ENCODE measurements at regions not wholly inside any gene's neighbourhood (a gene's known extent, or its start where the extent isn't known, plus 50 kb on each side); places are given as distances from the start of the nearest gene placed in this dataset.

DNA sequence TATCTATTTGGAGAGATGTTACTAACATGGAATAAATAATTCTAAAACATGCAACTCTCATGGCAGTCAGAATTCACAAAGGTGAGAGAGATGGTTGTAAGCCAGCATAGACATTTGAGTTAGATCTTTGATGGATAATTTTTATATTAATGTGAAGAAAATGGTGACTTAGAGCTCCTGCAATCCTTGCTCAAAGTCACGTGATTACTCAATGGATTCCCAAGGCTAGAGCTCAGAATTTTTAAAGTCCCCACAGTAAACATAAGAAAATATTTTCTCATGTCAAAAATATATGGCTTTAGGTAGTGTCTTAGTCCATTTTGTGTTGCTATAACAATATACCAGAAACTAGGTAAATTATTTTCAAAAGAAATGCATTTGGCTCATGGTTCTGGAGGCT is 281.5 kb upstream of the PRKD1 start:
- DNase-seq (ENCODE audit: low read depth in 1 of 2, low spot score in 1 of 2): no peak

DNA sequence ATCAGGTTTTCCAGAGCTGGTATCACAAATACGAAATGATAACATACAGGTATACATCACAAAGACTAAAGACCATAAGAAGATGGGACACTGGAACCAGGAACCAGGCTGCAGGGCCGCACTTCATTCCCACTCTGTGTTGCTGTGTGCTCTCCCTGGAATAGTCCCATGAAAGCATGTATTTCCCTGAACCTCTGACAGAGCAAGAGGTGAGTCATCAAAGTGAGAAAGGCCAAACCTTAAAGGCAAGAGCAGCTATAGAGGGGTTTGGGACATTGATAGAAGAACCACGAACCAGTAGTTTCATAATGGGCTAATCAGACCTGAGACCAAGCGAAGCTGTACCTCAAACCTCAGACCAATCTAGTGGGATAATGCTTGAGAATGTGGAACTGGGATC is 283.0 kb upstream of the PRKD1 start:
- no peaks in the 10 kb centered on the region for H3K36me3 ChIP-seq
- TF ChIP-seq, protein P1, sequence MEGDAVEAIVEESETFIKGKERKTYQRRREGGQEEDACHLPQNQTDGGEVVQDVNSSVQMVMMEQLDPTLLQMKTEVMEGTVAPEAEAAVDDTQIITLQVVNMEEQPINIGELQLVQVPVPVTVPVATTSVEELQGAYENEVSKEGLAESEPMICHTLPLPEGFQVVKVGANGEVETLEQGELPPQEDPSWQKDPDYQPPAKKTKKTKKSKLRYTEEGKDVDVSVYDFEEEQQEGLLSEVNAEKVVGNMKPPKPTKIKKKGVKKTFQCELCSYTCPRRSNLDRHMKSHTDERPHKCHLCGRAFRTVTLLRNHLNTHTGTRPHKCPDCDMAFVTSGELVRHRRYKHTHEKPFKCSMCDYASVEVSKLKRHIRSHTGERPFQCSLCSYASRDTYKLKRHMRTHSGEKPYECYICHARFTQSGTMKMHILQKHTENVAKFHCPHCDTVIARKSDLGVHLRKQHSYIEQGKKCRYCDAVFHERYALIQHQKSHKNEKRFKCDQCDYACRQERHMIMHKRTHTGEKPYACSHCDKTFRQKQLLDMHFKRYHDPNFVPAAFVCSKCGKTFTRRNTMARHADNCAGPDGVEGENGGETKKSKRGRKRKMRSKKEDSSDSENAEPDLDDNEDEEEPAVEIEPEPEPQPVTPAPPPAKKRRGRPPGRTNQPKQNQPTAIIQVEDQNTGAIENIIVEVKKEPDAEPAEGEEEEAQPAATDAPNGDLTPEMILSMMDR (IDR thresholded peaks at IDR 0.05; ENCODE audit: low read depth, low read length): no peak
- H3K4me1 ChIP-seq (ENCODE audit: low read depth): no peaks in the 10 kb centered on the region
- DNase-seq (ENCODE audit: low read depth in 1 of 2, low spot score in 1 of 2): peak in 1 of 2 donors; percentile 35
- H3K27ac ChIP-seq: no peak overlapping the region
- H3K27me3 ChIP-seq: no peaks in the 10 kb centered on the region
- H3K4me3 ChIP-seq: no peak overlapping the region
- H3K9me3 ChIP-seq (ENCODE audit: low read depth): no peaks in the 10 kb centered on the region

More for the DNA sequence above, 281.5 kb upstream of the PRKD1 start:
- H3K4me3 ChIP-seq: no peak overlapping the region
- TF ChIP-seq, protein P1 (IDR thresholded peaks at IDR 0.05; ENCODE audit: low read depth, low read length): no peak
- H3K36me3 ChIP-seq: no peaks in the 10 kb centered on the region
- H3K27ac ChIP-seq: no peak overlapping the region
- H3K4me1 ChIP-seq (ENCODE audit: low read depth): no peaks in the 10 kb centered on the region
- H3K9me3 ChIP-seq (ENCODE audit: low read depth): no peaks in the 10 kb centered on the region
- no peaks in the 10 kb centered on the region for H3K27me3 ChIP-seq

DNA sequence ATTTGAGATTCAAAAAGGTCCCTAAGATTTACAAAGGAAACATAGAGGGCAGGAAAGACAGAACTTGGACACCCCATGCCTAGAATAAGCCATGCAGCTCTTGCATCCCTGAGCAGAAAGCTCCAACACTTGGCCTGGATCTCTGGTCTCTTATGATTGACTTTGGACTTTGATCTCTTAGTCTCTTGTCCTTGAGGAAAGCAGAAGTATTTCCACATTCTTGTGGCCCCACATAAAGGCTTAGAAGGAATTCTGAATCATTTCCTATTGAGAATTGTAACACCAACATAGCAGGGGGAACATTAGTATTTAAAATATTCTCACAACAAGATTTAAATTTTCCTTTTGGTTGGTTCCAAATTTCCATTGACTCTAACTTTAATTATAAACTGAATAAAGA is 283.7 kb upstream of the PRKD1 start:
- H3K4me1 ChIP-seq (ENCODE audit: low read depth): no peaks in the 10 kb centered on the region
- H3K9me3 ChIP-seq (ENCODE audit: low read depth): no peaks in the 10 kb centered on the region
- H3K36me3 ChIP-seq: no peaks in the 10 kb centered on the region
- peak in 1 of 2 donors; percentile 58 for DNase-seq (ENCODE audit: low read depth in 1 of 2, low spot score in 1 of 2)
- no peaks in the 10 kb centered on the region for H3K27me3 ChIP-seq
- H3K4me3 ChIP-seq: no peak overlapping the region
- TF ChIP-seq, protein P1 (IDR thresholded peaks at IDR 0.05; ENCODE audit: low read depth, low read length): no peak
- no peak overlapping the region for H3K27ac ChIP-seq

- TF ChIP-seq, protein P1 (IDR thresholded peaks at IDR 0.05; ENCODE audit: low read depth, low read length): no peak
- Histone ChIP-seq H3K4me3 (no peak overlapping the region), H3K36me3 (no peaks in the 10 kb centered on the region), H3K4me1 (ENCODE audit: low read depth) (no peaks in the 10 kb centered on the region), H3K9me3 (ENCODE audit: low read depth) (no peaks in the 10 kb centered on the region), H3K27me3 (no peaks in the 10 kb centered on the region), H3K27ac (no peak overlapping the region)
- peak in 1 of 2 donors; percentile 39 for DNase-seq (ENCODE audit: low read depth in 1 of 2, low spot score in 1 of 2)
Measured at GRCh38 chr14:30214014-30214413, 286.4 kb upstream of the PRKD1 start.

DNA sequence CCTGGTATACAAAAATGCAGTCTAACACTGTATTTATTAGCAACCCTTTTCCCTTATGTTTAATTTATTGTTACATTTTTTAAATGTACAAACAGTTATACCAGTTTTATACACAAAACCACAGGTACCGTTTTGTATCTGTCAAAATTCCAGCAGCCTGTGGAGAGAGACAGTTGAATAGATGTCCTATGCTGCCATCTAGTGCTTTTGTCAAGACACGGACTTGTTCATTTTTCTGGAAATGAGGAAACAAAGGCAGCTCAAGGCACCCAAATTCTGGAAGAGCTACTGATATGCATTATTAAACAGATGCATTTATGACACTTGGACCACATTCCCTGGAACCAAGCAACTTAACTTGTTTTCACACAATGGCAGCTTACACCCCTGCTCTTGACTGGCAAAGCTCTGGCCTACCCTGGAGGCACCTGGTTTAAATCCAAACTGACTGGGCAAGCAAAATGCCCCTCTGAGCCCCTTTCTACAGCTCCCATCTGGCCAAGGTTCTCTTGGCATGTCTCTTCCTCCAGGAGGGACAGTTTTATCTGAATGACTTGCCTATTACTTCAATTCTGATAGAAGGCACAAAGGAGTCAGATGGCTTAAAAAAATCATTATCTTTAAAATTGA is 286.9 kb upstream of the PRKD1 start:
- Histone ChIP-seq H3K27ac (no peak overlapping the region), H3K9me3 (ENCODE audit: low read depth) (no peaks in the 10 kb centered on the region), H3K36me3 (no peaks in the 10 kb centered on the region), H3K27me3 (no peaks in the 10 kb centered on the region), H3K4me1 (ENCODE audit: low read depth) (no peaks in the 10 kb centered on the region), H3K4me3 (no peak overlapping the region)
- TF ChIP-seq, protein P1 (IDR thresholded peaks at IDR 0.05; ENCODE audit: low read depth, low read length): peak; percentile 64
- DNase-seq (ENCODE audit: low read depth in 1 of 2, low spot score in 1 of 2): peak; percentile 66 to 89
